Adipocyte (in vitro differentiated cells): ENCODE measurements at regions not wholly inside any gene's neighbourhood (a gene's known extent, or its start where the extent isn't known, plus 50 kb on each side); places are given as distances from the start of the nearest gene placed in this dataset.

Experiments used
- DNase-seq: peaks from one replicate; pipeline ENCODE4 v3.0.0-alpha.2; 2015; ENCODE audit warnings: low read depth
- H3K27me3 ChIP-seq: replicated peaks from 2 replicates; pipeline ENCODE4 v1.7.0; 2013; ENCODE audit warnings: mild to moderate bottlenecking, low read length, moderate library complexity; ENCODE audit not compliant: control insufficient read depth, insufficient read depth
- H3K36me3 ChIP-seq: 2 replicates; pipeline ENCODE4 v1.7.0; 2013; ENCODE audit warnings: low read length, mild to moderate bottlenecking, moderate library complexity; ENCODE audit not compliant: control insufficient read depth, insufficient read depth, severe bottlenecking
- H3K4me1 ChIP-seq: 2 replicates; pipeline ENCODE4 v1.7.0; 2013; ENCODE audit warnings: mild to moderate bottlenecking, low read length, moderate library complexity; ENCODE audit not compliant: control insufficient read depth, insufficient read depth
- H3K4me3 ChIP-seq: 2 replicates; pipeline ENCODE4 v1.7.0; 2013; ENCODE audit warnings: mild to moderate bottlenecking, low read length, moderate library complexity
- H3K9ac ChIP-seq: 2 replicates; pipeline ENCODE4 v1.7.0; 2013; ENCODE audit warnings: mild to moderate bottlenecking, low read length, moderate library complexity
- H3K9me3 ChIP-seq: 2 replicates; pipeline ENCODE4 v1.7.0; 2013; ENCODE audit warnings: mild to moderate bottlenecking, low read length, moderate library complexity; ENCODE audit not compliant: control insufficient read depth

DNA sequence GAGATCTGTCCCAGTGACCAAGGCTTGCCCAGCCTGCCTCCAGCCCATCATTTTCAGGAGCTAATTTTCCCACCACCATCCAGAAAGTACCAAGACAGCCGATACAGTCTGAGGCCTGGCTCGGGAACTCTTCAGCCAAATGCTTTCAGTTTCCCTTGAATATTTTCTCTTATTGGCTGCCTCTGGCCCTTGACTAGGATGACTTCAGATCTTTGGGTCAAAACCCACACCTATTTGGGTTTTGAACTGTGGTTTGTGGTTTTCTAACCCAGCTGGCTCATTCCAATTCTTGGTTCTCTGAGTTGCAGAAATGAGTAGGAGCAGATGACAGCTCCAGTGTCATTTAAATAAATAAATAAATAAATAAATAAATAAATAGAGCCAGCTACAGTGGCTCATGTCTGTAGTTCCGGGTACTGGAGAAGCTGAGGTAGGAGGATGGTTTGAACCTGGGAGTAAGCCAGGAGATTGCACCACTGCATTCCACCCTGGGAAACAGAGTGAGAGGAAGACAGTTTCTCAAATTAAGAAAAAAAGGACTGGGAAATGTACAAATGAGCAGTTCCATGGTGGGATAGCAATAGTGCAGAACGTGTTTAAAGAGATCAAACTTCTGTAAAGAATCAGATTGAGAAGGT is 465.0 kb upstream of the SOX11 start:
- no peaks in the 10 kb centered on the region for H3K27me3 ChIP-seq
- no peak for DNase-seq
- H3K9ac ChIP-seq = no peak overlapping the region
- H3K36me3 ChIP-seq = no peaks in the 10 kb centered on the region
- no peak overlapping the region for H3K4me3 ChIP-seq
- peaks cover 7% of the 10 kb centered on the region for H3K9me3 ChIP-seq
- H3K4me1 ChIP-seq = no peaks in the 10 kb centered on the region

DNA sequence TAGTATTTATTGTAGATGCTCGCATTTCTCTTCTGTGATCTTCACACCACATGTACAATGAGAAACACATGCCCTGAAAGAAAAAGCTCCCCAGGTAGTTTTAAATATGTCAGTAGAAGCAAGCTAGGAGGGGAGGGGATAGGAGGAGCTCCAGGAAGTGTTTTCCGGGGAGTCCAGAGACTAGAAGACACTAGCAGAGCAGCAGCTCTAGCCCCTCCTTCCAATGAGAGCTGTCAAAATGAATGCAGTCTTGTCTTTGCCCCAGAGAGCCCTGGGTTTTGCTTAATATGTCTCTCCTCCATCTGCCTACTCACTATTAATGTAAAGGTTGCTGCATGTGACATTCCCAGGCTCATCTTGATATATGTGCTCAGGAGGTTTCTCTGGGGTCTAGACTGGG is 462.6 kb upstream of the SOX11 start:
- no peak for DNase-seq
- H3K4me1 ChIP-seq = no peaks in the 10 kb centered on the region
- H3K36me3 ChIP-seq = no peaks in the 10 kb centered on the region
- H3K9me3 ChIP-seq = peaks cover 7% of the 10 kb centered on the region
- H3K27me3 ChIP-seq = no peaks in the 10 kb centered on the region
- no peak overlapping the region for H3K9ac ChIP-seq
- H3K4me3 ChIP-seq = no peak overlapping the region

DNA sequence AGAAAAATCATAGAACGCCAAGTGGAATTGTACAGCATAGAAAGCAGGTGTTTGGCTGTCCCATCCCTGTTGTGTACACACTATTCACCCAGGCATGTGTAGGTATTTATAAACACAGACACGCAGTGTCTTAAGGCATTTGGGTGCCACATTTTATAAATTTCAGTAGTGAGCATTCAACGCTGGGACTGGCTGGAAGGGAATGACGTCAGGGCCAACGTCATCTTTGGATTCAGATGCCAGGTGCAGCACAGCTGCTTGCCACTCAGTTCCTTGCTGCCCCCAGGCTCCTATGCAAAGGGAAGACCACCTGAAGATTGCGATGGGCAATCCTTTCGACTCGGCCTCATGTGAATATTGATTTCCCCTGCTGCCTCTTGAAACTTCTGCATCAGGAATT is 461.7 kb upstream of the SOX11 start:
- Histone ChIP-seq H3K4me1 (no peaks in the 10 kb centered on the region), H3K9ac (no peak overlapping the region), H3K27me3 (no peaks in the 10 kb centered on the region), H3K4me3 (no peak overlapping the region), H3K9me3 (peaks cover 7% of the 10 kb centered on the region), H3K36me3 (no peaks in the 10 kb centered on the region)
- DNase-seq = no peak

DNA sequence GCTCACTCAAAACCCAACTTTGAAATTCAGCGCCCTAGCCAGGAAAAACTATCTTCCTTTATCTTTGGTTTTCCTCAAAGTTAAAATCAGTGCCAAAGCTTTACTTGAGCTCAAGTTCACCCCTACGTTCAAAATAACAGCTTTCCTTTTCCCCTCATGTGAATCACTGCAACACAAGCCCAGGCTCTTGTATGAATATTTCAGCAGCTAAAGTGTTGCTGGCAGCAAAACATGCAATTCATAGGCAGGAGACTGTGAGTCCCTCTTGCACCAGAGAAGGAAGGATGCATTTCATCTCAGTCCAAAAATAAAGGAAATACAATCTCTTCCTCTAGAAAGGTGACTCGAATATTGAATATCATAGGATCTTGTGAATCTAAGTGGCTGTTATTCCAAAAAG is 461.3 kb upstream of the SOX11 start:
- H3K27me3 ChIP-seq = no peaks in the 10 kb centered on the region
- no peak for DNase-seq
- H3K4me3 ChIP-seq = no peak overlapping the region
- no peaks in the 10 kb centered on the region for H3K36me3 ChIP-seq
- H3K4me1 ChIP-seq = no peaks in the 10 kb centered on the region
- no peak overlapping the region for H3K9ac ChIP-seq
- peaks cover 7% of the 10 kb centered on the region for H3K9me3 ChIP-seq

DNA sequence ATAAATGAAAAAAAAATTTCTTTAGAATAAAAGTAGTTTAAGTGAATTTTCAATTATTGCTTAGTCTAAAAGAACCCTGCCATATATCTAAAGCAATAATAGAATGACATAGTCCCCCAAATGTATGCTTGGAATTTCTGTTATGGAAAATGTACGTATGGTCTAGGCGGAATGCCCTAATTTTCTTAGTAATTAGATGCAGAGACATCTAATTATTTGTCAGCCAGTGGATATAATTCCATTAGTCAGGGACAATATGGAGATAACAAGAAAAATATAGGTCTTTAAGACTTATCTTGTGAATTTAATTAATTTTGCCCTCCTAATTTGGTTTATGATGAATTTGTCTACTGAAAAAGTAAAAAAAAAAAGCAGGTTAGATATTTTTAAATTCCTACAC is 460.9 kb upstream of the SOX11 start:
- Histone ChIP-seq H3K36me3 (no peaks in the 10 kb centered on the region), H3K4me1 (no peaks in the 10 kb centered on the region), H3K27me3 (no peaks in the 10 kb centered on the region), H3K9me3 (peaks cover 7% of the 10 kb centered on the region), H3K4me3 (no peak overlapping the region), H3K9ac (no peak overlapping the region)
- DNase-seq = no peak

DNA sequence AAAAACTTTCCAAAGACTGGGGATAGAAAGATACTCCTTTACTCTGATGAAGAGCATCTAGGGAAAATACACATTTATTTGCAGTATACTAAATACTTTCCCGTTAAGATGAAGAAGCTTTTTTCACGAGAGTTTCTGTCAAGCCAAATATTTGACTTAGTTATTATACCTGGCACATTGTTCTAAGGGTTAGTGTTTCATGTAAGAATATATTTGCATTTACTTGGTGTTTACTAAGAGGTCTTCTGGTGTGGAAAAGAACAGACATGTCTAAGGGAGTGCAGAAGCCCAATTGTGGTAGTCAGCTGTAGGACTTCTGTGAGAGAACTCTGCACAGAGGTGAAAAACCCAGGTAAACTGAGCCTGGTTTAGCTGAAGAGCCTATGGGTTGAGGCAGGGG is 457.6 kb upstream of the SOX11 start:
- Histone ChIP-seq H3K36me3 (no peaks in the 10 kb centered on the region), H3K9me3 (peaks cover 7% of the 10 kb centered on the region), H3K9ac (no peak overlapping the region), H3K4me1 (no peaks in the 10 kb centered on the region), H3K4me3 (no peak overlapping the region), H3K27me3 (no peaks in the 10 kb centered on the region)
- no peak for DNase-seq

DNA sequence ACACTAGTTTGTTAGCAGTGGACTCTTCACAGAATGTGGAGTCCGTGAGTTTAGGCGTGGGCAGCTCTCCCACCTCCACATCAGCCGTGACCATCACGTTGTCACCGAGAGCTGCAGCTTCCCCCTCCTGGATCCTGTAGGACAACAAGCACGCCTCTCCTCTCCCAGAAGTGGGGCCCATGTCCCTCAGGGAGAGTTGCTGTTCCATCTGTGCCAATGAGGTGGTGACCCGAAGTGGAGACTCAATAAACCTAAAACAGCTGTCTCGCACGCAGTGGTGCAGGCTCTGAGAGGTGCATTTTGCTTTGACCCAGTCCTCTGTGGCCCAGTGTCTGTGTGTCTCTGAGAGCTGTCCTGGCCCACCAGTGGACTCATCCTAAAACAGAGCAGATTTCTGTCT is 456.5 kb upstream of the SOX11 start:
- peaks cover under 1% of the 10 kb centered on the region for H3K9me3 ChIP-seq
- no peak overlapping the region for H3K4me3 ChIP-seq
- no peaks in the 10 kb centered on the region for H3K27me3 ChIP-seq
- DNase-seq = no peak
- H3K4me1 ChIP-seq = no peaks in the 10 kb centered on the region
- H3K9ac ChIP-seq = no peak overlapping the region
- no peaks in the 10 kb centered on the region for H3K36me3 ChIP-seq

DNA sequence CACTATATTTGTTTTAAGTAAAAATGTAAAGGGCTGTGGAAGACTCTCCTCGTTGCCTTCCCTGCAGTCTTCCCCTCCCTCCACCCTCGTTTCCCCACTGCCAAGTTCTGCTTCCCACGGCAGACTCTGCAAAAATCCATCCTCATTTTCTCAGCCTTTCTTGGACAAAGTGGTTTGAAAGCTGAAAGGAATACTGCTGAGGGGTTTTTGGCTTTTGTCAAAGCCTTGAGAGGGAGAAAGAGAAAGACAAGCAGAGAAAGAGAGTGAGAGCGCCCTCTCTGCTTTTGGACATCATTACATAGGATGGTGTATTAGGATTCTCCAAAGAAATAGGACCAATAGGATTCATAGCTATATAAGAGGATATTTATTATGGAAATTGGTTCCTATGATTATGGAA is 455.9 kb upstream of the SOX11 start:
- DNase-seq = no peak
- Histone ChIP-seq H3K4me1 (no peaks in the 10 kb centered on the region), H3K36me3 (no peaks in the 10 kb centered on the region), H3K9ac (no peak overlapping the region), H3K9me3 (no peaks in the 10 kb centered on the region), H3K27me3 (no peaks in the 10 kb centered on the region), H3K4me3 (no peak overlapping the region)

DNA sequence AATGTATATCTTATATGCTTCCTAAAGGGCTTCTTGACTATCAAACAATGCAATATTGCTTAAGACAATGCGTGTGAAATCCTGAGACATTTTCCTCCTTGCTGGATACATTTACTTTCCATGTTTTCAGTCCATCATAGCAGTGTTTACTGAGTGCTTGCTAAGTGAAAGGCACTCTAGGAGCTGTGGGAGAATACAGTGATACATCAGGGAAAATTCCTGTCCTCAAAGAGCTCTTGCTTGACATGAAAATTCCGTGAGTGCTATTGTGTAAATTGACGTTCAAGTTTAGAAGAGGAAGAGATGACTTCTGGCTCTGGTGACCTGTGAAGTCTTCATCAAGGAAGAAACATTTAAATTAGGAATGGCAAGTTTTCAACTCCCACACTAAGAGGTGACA is 449.4 kb upstream of the SOX11 start:
- H3K9me3 ChIP-seq = no peaks in the 10 kb centered on the region

DNA sequence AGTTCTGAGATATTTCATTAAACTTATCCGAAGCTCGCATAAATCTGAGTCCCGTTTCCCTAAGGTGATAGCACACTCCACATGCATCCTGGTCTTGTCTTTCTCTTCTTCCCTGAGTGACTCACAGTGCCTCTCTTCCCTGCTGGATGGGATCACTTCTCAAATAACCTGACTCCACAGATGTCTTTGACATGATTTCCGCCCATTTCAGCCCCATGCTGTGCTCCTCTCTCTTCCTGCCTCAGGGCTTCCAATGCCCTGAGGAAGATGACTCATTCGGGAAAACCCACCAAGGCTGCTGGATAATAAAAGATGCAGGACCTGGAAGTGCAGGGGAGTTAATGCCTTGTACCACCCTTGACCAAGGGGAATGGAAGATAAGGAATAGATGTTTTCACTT is 441.7 kb upstream of the SOX11 start:
- no peak for DNase-seq
- Histone ChIP-seq H3K4me1 (no peaks in the 10 kb centered on the region), H3K36me3 (no peaks in the 10 kb centered on the region), H3K9me3 (peaks cover 5% of the 10 kb centered on the region), H3K4me3 (no peak overlapping the region), H3K27me3 (no peaks in the 10 kb centered on the region), H3K9ac (no peak overlapping the region)

More for the DNA sequence above, 449.4 kb upstream of the SOX11 start:
- Histone ChIP-seq H3K4me3 (no peak overlapping the region), H3K4me1 (no peaks in the 10 kb centered on the region), H3K9ac (no peak overlapping the region), H3K36me3 (no peaks in the 10 kb centered on the region), H3K27me3 (no peaks in the 10 kb centered on the region)
- DNase-seq = no peak

DNA sequence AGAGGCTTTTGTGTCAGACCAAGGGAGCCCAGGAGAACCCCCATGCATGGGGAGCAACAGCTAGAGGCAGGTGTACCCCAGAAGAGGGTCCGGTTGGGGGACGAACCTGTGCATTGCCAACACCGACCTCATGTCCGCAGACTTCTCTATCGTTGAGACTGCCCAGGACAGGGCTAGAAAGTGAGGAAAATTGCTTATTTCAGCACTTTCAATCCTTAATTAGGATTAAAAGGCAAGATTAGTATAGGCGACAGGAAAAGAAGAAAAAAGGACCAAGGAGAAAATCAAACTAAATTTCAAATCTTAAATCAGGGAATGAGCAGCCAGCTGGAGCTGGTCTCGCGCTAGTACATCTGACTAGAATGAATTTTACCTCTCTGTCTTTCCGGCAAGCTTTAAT is 438.9 kb upstream of the SOX11 start:
- DNase-seq = no peak
- no peak overlapping the region for H3K4me3 ChIP-seq
- H3K9ac ChIP-seq = no peak overlapping the region
- no peaks in the 10 kb centered on the region for H3K36me3 ChIP-seq
- H3K4me1 ChIP-seq = no peaks in the 10 kb centered on the region
- H3K27me3 ChIP-seq = no peaks in the 10 kb centered on the region
- H3K9me3 ChIP-seq = peaks cover 5% of the 10 kb centered on the region

DNA sequence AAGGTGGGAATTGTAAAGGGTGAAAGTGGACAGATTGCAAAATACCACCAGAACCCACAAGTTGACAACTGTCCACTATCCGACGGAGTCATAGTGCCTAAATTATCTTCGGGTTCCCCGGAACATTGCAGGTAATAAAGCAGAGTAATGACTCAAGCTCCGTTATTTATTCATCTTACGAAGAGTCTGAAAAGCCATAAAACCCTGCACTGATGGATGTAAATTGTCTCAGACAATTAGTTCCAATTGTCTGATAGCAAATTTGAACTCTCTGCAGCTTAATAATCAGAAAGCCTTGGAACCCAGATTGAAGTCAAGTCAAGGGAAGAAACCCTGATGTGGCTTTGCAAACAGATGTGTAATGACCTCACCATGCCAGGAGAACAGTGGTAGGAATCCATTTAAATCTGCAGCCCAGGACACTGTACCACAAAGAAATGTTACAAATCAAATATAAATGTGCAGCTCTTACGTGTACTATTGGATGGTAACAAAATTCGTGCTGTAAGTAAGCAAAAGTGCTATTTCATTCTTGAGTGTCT is 437.3 kb upstream of the SOX11 start:
- no peaks in the 10 kb centered on the region for H3K4me1 ChIP-seq
- H3K9ac ChIP-seq = no peak overlapping the region
- peaks cover 9% of the 10 kb centered on the region for H3K9me3 ChIP-seq
- H3K27me3 ChIP-seq = no peaks in the 10 kb centered on the region
- no peak overlapping the region for H3K4me3 ChIP-seq
- DNase-seq = no peak
- H3K36me3 ChIP-seq = no peaks in the 10 kb centered on the region
